GM19452 (cell line): ENCODE measurements at regions not wholly inside any gene's neighbourhood (a gene's known extent, or its start where the extent isn't known, plus 50 kb on each side); places are given as distances from the start of the nearest gene placed in this dataset.
"Not testable (repeated sequence)": the region's sequence is repeated elsewhere in the genome, so short reads cannot be mapped to it uniquely, and the experiment has no call there.

ENCODE experiments used
- ATAC-seq: cut with Tn5 transposase; IDR thresholded peaks from one replicate; pipeline ENCODE4 v1.9.1; 2021; ENCODE audit not compliant: unreplicated experiment

- not testable (repeated sequence) for ATAC-seq
These were observed 293.0 kb upstream of the NOTCH2NLA start for GRCh38 chr1:146521804-146522203.

- ATAC-seq: not testable (repeated sequence)
These were observed 284.9 kb upstream of the NOTCH2NLA start for GRCh38 chr1:146513754-146514153.

GRCh38 chr1:146511047-146511777 lies 282.4 kb upstream of the NOTCH2NLA start:
- not testable (repeated sequence) for ATAC-seq

- ATAC-seq: not testable (repeated sequence)
These were observed 281.6 kb upstream of the NOTCH2NLA start for GRCh38 chr1:146510248-146510983.

GRCh38 chr1:146504121-146504520 lies 275.3 kb upstream of the NOTCH2NLA start:
- not testable (repeated sequence) for ATAC-seq

- not testable (repeated sequence) for ATAC-seq
These were observed 258.7 kb upstream of the NOTCH2NLA start for GRCh38 chr1:146487555-146487954.

GRCh38 chr1:146487155-146487554 lies 258.3 kb upstream of the NOTCH2NLA start:
- ATAC-seq: not testable (repeated sequence)

GRCh38 chr1:146486300-146487014 lies 257.6 kb upstream of the NOTCH2NLA start:
- not testable (repeated sequence) for ATAC-seq

- ATAC-seq: not testable (repeated sequence)
These were observed 255.4 kb upstream of the NOTCH2NLA start for GRCh38 chr1:146484195-146484594.

- ATAC-seq: not testable (repeated sequence)
These were observed 250.4 kb upstream of the NOTCH2NLA start for GRCh38 chr1:146479188-146479587.

GRCh38 chr1:146478125-146478720 lies 249.4 kb upstream of the NOTCH2NLA start:
- ATAC-seq: not testable (repeated sequence)

- not testable (repeated sequence) for ATAC-seq
These were observed 246.3 kb upstream of the NOTCH2NLA start for GRCh38 chr1:146475086-146475485.

- not testable (repeated sequence) for ATAC-seq
These were observed 245.4 kb upstream of the NOTCH2NLA start for GRCh38 chr1:146474216-146474615.

- ATAC-seq: peak; percentile 71
These were observed 243.5 kb upstream of the NOTCH2NLA start for GRCh38 chr1:146472192-146472861.

- not testable (repeated sequence) for ATAC-seq
These were observed 231.1 kb upstream of the NOTCH2NLA start for GRCh38 chr1:146459939-146460338.

GRCh38 chr1:146459308-146459707 lies 230.5 kb upstream of the NOTCH2NLA start:
- not testable (repeated sequence) for ATAC-seq

- ATAC-seq: not testable (repeated sequence)
These were observed 220.0 kb upstream of the NOTCH2NLA start for GRCh38 chr1:146448877-146449246.

- not testable (repeated sequence) for ATAC-seq
These were observed 219.5 kb upstream of the NOTCH2NLA start for GRCh38 chr1:146448212-146448876.

- ATAC-seq: not testable (repeated sequence)
These were observed 215.0 kb upstream of the NOTCH2NLA start for GRCh38 chr1:146443871-146444222.
